Mesenchymal stem cell (in vitro differentiated cells and primary cell): ENCODE measurements at regions not wholly inside any gene's neighbourhood (a gene's known extent, or its start where the extent isn't known, plus 50 kb on each side); places are given as distances from the start of the nearest gene placed in this dataset.

Source experiments
- DNase-seq: peaks from one replicate; pipeline ENCODE4 v3.0.0-alpha.2; 2013
- H2AFZ ChIP-seq: one replicate; pipeline ENCODE4 v1.6.1; 2013; ENCODE audit warnings: low read depth, mild to moderate bottlenecking, control low read depth, inconsistent platforms, low read length, moderate library complexity
- H2AK5ac ChIP-seq: 2 replicates; pipeline ENCODE4 v1.6.1; 2013; ENCODE audit warnings: low read length, moderate library complexity, mild to moderate bottlenecking, inconsistent platforms; ENCODE audit not compliant: severe bottlenecking
- H2BK120ac ChIP-seq: one replicate; pipeline ENCODE4 v1.6.1; 2013; ENCODE audit warnings: low read depth, mild to moderate bottlenecking, inconsistent platforms, low read length, moderate library complexity
- H2BK12ac ChIP-seq, 2 experiments: one replicate each; pipeline ENCODE4 v1.6.1; 2013; ENCODE audit warnings: inconsistent platforms in 2 of 2, low read length in 2 of 2, mild to moderate bottlenecking in 2 of 2, moderate library complexity in 2 of 2, control low read depth in 1 of 2
- H2BK15ac ChIP-seq: one replicate; pipeline ENCODE4 v1.6.1; 2013; ENCODE audit warnings: mild to moderate bottlenecking, low read depth, inconsistent platforms; ENCODE audit not compliant: poor library complexity, severe bottlenecking
- H2BK5ac ChIP-seq: 2 replicates; pipeline ENCODE4 v1.6.1; 2013; ENCODE audit warnings: low read depth, mild to moderate bottlenecking, low read length, control low read depth, inconsistent platforms; ENCODE audit not compliant: poor library complexity, severe bottlenecking
- H3K14ac ChIP-seq, 2 experiments: one replicate each; pipeline ENCODE4 v1.6.1; 2013; ENCODE audit warnings: inconsistent platforms in 2 of 2, low read length in 2 of 2, control low read depth in 1 of 2, mild to moderate bottlenecking in 1 of 2, moderate library complexity in 1 of 2
- H3K18ac ChIP-seq, 2 experiments: one replicate each; pipeline ENCODE4 v1.6.1; 2013; ENCODE audit warnings: inconsistent platforms in 2 of 2, low read length in 2 of 2, control low read depth in 1 of 2, low read depth in 1 of 2, mild to moderate bottlenecking in 1 of 2
- H3K23ac ChIP-seq, 2 experiments: one replicate each; pipeline ENCODE4 v1.6.1; 2013; ENCODE audit warnings: inconsistent platforms in 2 of 2, low read length in 2 of 2, mild to moderate bottlenecking in 2 of 2, moderate library complexity in 2 of 2, control low read depth in 1 of 2
- H3K27ac ChIP-seq: 2 replicates; pipeline ENCODE4 v1.5.1; 2013; ENCODE audit warnings: mild to moderate bottlenecking, moderate library complexity, low read length, control low read depth, inconsistent platforms; ENCODE audit not compliant: poor library complexity, severe bottlenecking
- H3K27me3 ChIP-seq, 2 experiments: 2 replicates each; pipeline versions ENCODE4 v1.6.1 to v1.7.0; 2013; ENCODE audit warnings: low read length in 2 of 2, mild to moderate bottlenecking in 2 of 2, moderate library complexity in 2 of 2, control low read depth in 1 of 2, inconsistent platforms in 1 of 2; ENCODE audit not compliant: control insufficient read depth in 1 of 2, insufficient read depth in 1 of 2
- H3K36me3 ChIP-seq, 2 experiments: 2 replicates each; pipeline versions ENCODE4 v1.6.1 to v1.7.0; 2013; ENCODE audit warnings: low read length in 2 of 2, control low read depth in 1 of 2, inconsistent platforms in 1 of 2, low read depth in 1 of 2, mild to moderate bottlenecking in 1 of 2; ENCODE audit not compliant: insufficient read depth in 2 of 2, control insufficient read depth in 1 of 2
- H3K4ac ChIP-seq, 2 experiments: one replicate each; pipeline ENCODE4 v1.6.1; 2013; ENCODE audit warnings: inconsistent platforms in 2 of 2, low read length in 2 of 2, mild to moderate bottlenecking in 2 of 2, moderate library complexity in 2 of 2, control low read depth in 1 of 2, low read depth in 1 of 2
- H3K4me1 ChIP-seq: 2 replicates; pipeline ENCODE4 v1.6.1; 2013; ENCODE audit warnings: low read depth, low read length, control low read depth; ENCODE audit not compliant: control insufficient read depth, insufficient read depth
- H3K4me2 ChIP-seq: 2 replicates; pipeline ENCODE4 v1.6.1; 2013; ENCODE audit warnings: low read length, mild to moderate bottlenecking, inconsistent platforms; ENCODE audit not compliant: poor library complexity, severe bottlenecking
- H3K4me3 ChIP-seq, 2 experiments: 2 replicates each; pipeline versions ENCODE4 v1.5.1 to v1.7.0; 2013; ENCODE audit warnings: low read length in 2 of 2, mild to moderate bottlenecking in 2 of 2, control low read depth in 1 of 2, low read depth in 1 of 2; ENCODE audit not compliant: insufficient read depth in 1 of 2
- H3K79me1 ChIP-seq: replicated peaks from 2 replicates; pipeline ENCODE4 v1.6.1; 2013; ENCODE audit warnings: mild to moderate bottlenecking, control low read depth, low read length, inconsistent platforms; ENCODE audit not compliant: poor library complexity, severe bottlenecking
- H3K9ac ChIP-seq: 2 replicates; pipeline ENCODE4 v1.7.0; 2013; ENCODE audit warnings: mild to moderate bottlenecking, low read length, moderate library complexity
- H3K9me3 ChIP-seq: 2 replicates; pipeline ENCODE4 v1.7.0; 2013; ENCODE audit warnings: mild to moderate bottlenecking, low read length; ENCODE audit not compliant: control insufficient read depth
- H4K8ac ChIP-seq: one replicate; pipeline ENCODE4 v1.6.1; 2013; ENCODE audit warnings: inconsistent platforms, mild to moderate bottlenecking, low read length, moderate library complexity
- H4K91ac ChIP-seq: one replicate; pipeline ENCODE4 v1.6.1; 2013; ENCODE audit warnings: mild to moderate bottlenecking, low read length, inconsistent platforms
- WGBS: methylation state at CpG from one replicate; pipeline ENCODE4 v1.1.7; 2013; ENCODE audit warnings: mixed read lengths; 5-methylcytosine and 5-hydroxymethylcytosine counted together

DNA sequence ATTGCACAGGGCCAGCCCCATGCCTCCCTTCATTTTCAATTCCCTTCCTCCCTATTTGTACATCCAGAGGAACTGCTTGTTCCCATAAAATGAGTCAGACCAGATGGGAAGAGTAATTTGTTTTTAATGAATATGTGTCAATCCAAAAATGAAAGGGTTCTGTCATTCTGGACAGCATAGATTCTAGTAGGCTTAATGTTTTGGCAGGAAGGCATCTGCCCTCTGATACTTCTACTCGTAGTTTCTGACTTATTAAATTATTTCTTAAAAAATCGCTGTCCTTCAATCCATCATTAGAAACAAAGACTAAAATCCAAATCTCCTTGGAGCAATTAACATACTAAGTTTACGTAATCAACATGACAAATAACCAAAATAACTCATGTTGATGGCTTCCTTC lies 665.5 kb downstream of the TENT5A start:
- Histone ChIP-seq H3K4me1 (no peaks in the 10 kb centered on the region), H3K4ac (no peak overlapping the region), H3K27ac (no peak overlapping the region), H3K4me2 (no peak overlapping the region), H3K14ac (no peak overlapping the region), H2AK5ac (no peak overlapping the region), H3K9me3 (no peaks in the 10 kb centered on the region), H2BK120ac (no peak overlapping the region), H3K27me3 (no peaks in the 10 kb centered on the region), H3K36me3 (no peaks in the 10 kb centered on the region), H3K18ac (no peak overlapping the region), H3K4me3 (no peak overlapping the region), H3K79me1 (no peaks in the 10 kb centered on the region), H3K23ac (no peak overlapping the region), H4K91ac (no peak overlapping the region), H4K8ac (no peak overlapping the region), H2BK12ac (no peak overlapping the region), H3K9ac (no peak overlapping the region), H2BK5ac (no peak overlapping the region), H2AFZ (no peak overlapping the region), H2BK15ac (no peak overlapping the region)
- 74% methylated on average over 3 of the region's 3 CpGs for WGBS
- DNase-seq = no peak

DNA sequence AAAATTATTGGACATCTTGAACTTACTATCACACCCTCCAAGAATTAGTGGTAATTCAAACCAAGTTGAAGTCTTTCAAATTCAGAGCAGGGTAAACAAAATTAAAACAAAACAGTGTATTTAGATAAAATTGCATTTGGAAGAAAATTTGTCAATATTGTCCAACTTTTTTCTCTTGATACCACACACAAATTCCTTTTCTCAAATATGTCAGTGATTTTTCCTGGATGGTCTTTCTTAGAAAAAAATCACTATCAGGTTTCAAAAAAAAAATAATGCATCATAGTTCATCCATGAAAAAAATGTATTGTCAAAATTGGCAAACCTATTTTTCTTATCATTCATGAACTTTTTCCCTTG lies 667.1 kb downstream of the TENT5A start:
- H3K36me3 ChIP-seq = no peaks in the 10 kb centered on the region
- no peak overlapping the region for H2BK15ac ChIP-seq
- no peak overlapping the region for H2BK120ac ChIP-seq
- no peak overlapping the region for H3K23ac ChIP-seq
- no peaks in the 10 kb centered on the region for H3K9me3 ChIP-seq
- H3K27me3 ChIP-seq = no peaks in the 10 kb centered on the region
- H3K4me2 ChIP-seq = no peak overlapping the region
- no peak overlapping the region for H3K14ac ChIP-seq
- no peaks in the 10 kb centered on the region for H3K4me1 ChIP-seq
- no peak for DNase-seq
- H3K79me1 ChIP-seq = no peaks in the 10 kb centered on the region
- H3K27ac ChIP-seq = no peak overlapping the region
- no peak overlapping the region for H2BK12ac ChIP-seq
- H2AK5ac ChIP-seq = no peak overlapping the region
- H3K9ac ChIP-seq = no peak overlapping the region
- no peak overlapping the region for H4K8ac ChIP-seq
- no peak overlapping the region for H3K4ac ChIP-seq
- no peak overlapping the region for H2BK5ac ChIP-seq
- no peak overlapping the region for H3K4me3 ChIP-seq
- no peak overlapping the region for H4K91ac ChIP-seq
- no peak overlapping the region for H2AFZ ChIP-seq
- H3K18ac ChIP-seq = no peak overlapping the region

DNA sequence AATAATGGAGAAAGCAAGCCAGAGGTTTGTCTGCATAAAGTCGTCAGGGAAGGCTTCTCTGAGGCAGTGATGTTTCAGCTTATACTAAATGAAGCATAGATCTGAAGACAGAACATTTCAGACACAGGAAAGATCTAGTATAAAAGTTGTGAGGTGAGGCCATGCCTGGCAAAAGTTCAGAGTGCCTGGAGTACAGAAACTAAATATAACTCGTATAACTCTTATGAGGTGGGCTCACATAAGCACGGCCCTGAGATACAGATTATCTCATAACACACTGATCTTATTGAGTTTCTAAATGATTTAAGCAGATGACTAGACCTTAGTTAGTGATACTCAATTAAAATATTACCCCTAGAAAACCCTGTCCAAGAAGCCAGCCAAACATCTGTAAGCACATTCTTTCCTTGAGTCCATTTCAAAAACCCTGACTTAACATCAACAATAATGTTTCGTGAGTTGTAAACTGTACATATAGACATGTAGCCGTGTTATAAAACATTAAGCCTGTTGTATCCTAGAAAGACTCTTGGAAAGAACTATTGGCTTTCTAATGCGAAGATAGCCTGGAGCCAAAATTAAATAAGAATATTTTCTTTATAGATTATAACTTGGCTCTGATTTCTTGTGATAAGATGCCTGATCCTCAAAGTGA lies 667.6 kb downstream of the TENT5A start:
- Histone ChIP-seq H3K79me1 (no peaks in the 10 kb centered on the region), H2AFZ (no peak overlapping the region), H3K9me3 (no peaks in the 10 kb centered on the region), H3K27ac (no peak overlapping the region), H4K8ac (no peak overlapping the region), H3K4me2 (no peak overlapping the region), H3K4ac (no peak overlapping the region), H3K14ac (no peak overlapping the region), H3K23ac (no peak overlapping the region), H3K36me3 (no peaks in the 10 kb centered on the region), H3K4me1 (no peaks in the 10 kb centered on the region), H4K91ac (no peak overlapping the region), H3K18ac (no peak overlapping the region), H2BK120ac (no peak overlapping the region), H2AK5ac (no peak overlapping the region), H2BK15ac (no peak overlapping the region), H3K4me3 (no peak overlapping the region), H3K9ac (no peak overlapping the region), H2BK5ac (no peak overlapping the region), H3K27me3 (no peaks in the 10 kb centered on the region), H2BK12ac (no peak overlapping the region)
- no peak for DNase-seq
- 95% methylated on average over 3 of the region's 6 CpGs for WGBS

DNA sequence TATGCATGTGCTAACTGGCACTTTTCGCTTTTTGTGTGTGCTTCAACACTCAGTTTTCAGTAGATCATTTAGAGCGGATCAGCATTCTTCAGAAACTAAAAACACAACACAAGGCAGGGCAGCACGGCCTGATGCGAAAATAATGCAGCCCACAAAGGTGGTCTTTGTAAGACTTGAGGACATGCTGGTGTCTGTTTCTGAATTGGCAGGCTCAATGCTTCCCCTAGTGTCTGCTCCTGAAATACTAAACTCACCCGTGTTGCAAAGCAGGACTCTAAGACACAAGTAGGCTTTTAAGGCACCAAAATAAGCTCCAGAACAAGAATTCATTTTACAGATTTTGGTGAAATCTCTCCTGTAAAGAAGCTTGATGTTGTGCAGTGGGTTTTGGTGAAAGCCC lies 676.5 kb downstream of the TENT5A start:
- Histone ChIP-seq H2BK5ac (no peak overlapping the region), H2BK15ac (no peak overlapping the region), H2BK120ac (no peak overlapping the region), H3K36me3 (no peaks in the 10 kb centered on the region), H3K4me1 (no peaks in the 10 kb centered on the region), H2BK12ac (no peak overlapping the region), H3K9ac (no peak overlapping the region), H3K23ac (no peak overlapping the region), H3K18ac (no peak overlapping the region), H3K79me1 (no peaks in the 10 kb centered on the region), H2AFZ (no peak overlapping the region), H3K4ac (no peak overlapping the region), H3K4me2 (no peak overlapping the region), H3K9me3 (no peaks in the 10 kb centered on the region), H3K27me3 (no peaks in the 10 kb centered on the region), H4K8ac (no peak overlapping the region), H3K14ac (no peak overlapping the region), H2AK5ac (no peak overlapping the region), H4K91ac (no peak overlapping the region), H3K4me3 (no peak overlapping the region), H3K27ac (no peak overlapping the region)
- WGBS = 70% methylated on average over 4 of the region's 5 CpGs
- peak; percentile 30 for DNase-seq
